ENCODE measurements at regions not wholly inside any gene's neighbourhood (a gene's known extent, or its start where the extent isn't known, plus 50 kb on each side); places are given as distances from the start of the nearest gene placed in this dataset.

GRCh38 chr14:100440758-100441203, 117.6 kb downstream of the SLC25A47 start:
- TF ChIP-seq, protein P1, sequence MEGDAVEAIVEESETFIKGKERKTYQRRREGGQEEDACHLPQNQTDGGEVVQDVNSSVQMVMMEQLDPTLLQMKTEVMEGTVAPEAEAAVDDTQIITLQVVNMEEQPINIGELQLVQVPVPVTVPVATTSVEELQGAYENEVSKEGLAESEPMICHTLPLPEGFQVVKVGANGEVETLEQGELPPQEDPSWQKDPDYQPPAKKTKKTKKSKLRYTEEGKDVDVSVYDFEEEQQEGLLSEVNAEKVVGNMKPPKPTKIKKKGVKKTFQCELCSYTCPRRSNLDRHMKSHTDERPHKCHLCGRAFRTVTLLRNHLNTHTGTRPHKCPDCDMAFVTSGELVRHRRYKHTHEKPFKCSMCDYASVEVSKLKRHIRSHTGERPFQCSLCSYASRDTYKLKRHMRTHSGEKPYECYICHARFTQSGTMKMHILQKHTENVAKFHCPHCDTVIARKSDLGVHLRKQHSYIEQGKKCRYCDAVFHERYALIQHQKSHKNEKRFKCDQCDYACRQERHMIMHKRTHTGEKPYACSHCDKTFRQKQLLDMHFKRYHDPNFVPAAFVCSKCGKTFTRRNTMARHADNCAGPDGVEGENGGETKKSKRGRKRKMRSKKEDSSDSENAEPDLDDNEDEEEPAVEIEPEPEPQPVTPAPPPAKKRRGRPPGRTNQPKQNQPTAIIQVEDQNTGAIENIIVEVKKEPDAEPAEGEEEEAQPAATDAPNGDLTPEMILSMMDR (IDR thresholded peaks at IDR 0.05; ENCODE audit: control extremely low read depth in 1 of 3, insufficient read depth in 1 of 3, low read depth in 1 of 3, low read length in 3 of 3), result no peak
- TF ChIP-seq YY1 (IDR thresholded peaks at IDR 0.05; ENCODE audit: low read depth, low read length), result no peak
- TF ChIP-seq CEBPB (IDR thresholded peaks at IDR 0.05; ENCODE audit: low read depth, low read length), result no peak
- no peak for TF ChIP-seq CBX8 (IDR thresholded peaks at IDR 0.05; ENCODE audit: borderline replicate concordance, low read depth, low read length)
- TF ChIP-seq RAD21 (IDR thresholded peaks at IDR 0.05 in 1 of 2, conservative IDR thresholded peaks at IDR 0.05 in 1 of 2; ENCODE audit: low read depth in 2 of 2, low read length in 2 of 2), result no peak
- no peak for TF ChIP-seq SIX5 (IDR thresholded peaks at IDR 0.05; ENCODE audit: low read depth, low read length)
- no peak for TF ChIP-seq EGR1 (IDR thresholded peaks at IDR 0.05; ENCODE audit: borderline replicate concordance, low read depth, low read length)
- TF ChIP-seq RXRA (IDR thresholded peaks at IDR 0.05; ENCODE audit: insufficient read depth, low read depth, low read length), result no peak
- TF ChIP-seq SP2 (IDR thresholded peaks at IDR 0.05; ENCODE audit: low read length), result no peak
- TF ChIP-seq POLR2AphosphoS5 (IDR thresholded peaks at IDR 0.05; ENCODE audit: low read depth, low read length), result no peak
- TF ChIP-seq EP300 (IDR thresholded peaks at IDR 0.05; ENCODE audit: borderline replicate concordance in 1 of 2, low read depth in 2 of 2, low read length in 2 of 2), result no peak
- no peak for TF ChIP-seq EZH2 (IDR thresholded peaks at IDR 0.05; ENCODE audit: low read depth, low read length, severe bottlenecking)
- TF ChIP-seq CTBP2 (IDR thresholded peaks at IDR 0.05; ENCODE audit: borderline replicate concordance, insufficient read depth, insufficient read length, low read length), result no peak

Measured in H1 (cell line).